Liver (tissue), 8 donors: ENCODE measurements at regions not wholly inside any gene's neighbourhood (a gene's known extent, or its start where the extent isn't known, plus 50 kb on each side); places are given as distances from the start of the nearest gene placed in this dataset.

Experiments used
- DNase-seq: peaks from one replicate; pipeline ENCODE4 v3.0.0-alpha.2; 2017; ENCODE audit warnings: low spot score
- H3K27ac ChIP-seq, 2 donors: one replicate each; pipeline ENCODE4 v1.7.0; 2013; ENCODE audit warnings: inconsistent platforms in 2 of 2, low read length in 2 of 2, control low read depth in 1 of 2, low read depth in 1 of 2, mild to moderate bottlenecking in 1 of 2
- H3K27me3 ChIP-seq, 4 donors: one replicate each; pipeline versions ENCODE4 v1.6.1 to v1.7.0; 2013; ENCODE audit warnings: low read length in 3 of 4, inconsistent platforms in 1 of 4, mild to moderate bottlenecking in 1 of 4, moderate library complexity in 1 of 4; ENCODE audit not compliant: control insufficient read depth in 4 of 4, insufficient read depth in 4 of 4
- H3K36me3 ChIP-seq, 4 donors: one replicate each; pipeline versions ENCODE4 v1.6.1 to v1.7.0; 2013; ENCODE audit warnings: low read length in 3 of 4, mild to moderate bottlenecking in 3 of 4, low read depth in 1 of 4, moderate library complexity in 1 of 4; ENCODE audit not compliant: control insufficient read depth in 4 of 4, insufficient read depth in 3 of 4
- H3K4me1 ChIP-seq, 4 donors: one replicate each; pipeline versions ENCODE4 v1.6.1 to v1.7.0; 2013; ENCODE audit warnings: low read length in 3 of 4, mild to moderate bottlenecking in 3 of 4, moderate library complexity in 1 of 4; ENCODE audit not compliant: control insufficient read depth in 4 of 4, insufficient read depth in 4 of 4
- H3K4me3 ChIP-seq, 3 donors: one replicate each; pipeline versions ENCODE4 v1.6.1 to v1.7.0; 2013; ENCODE audit warnings: low read length in 3 of 3, control low read depth in 1 of 3, low read depth in 1 of 3, mild to moderate bottlenecking in 1 of 3
- H3K9ac ChIP-seq, 2 donors: one replicate each; pipeline ENCODE4 v1.7.0; 2013; ENCODE audit warnings: low read length in 2 of 2, mild to moderate bottlenecking in 2 of 2, moderate library complexity in 2 of 2, control low read depth in 1 of 2, low read depth in 1 of 2
- H3K9me3 ChIP-seq, 4 donors: one replicate each; pipeline versions ENCODE4 v1.6.1 to v1.7.0; 2013; ENCODE audit warnings: low read length in 3 of 4; ENCODE audit not compliant: control insufficient read depth in 4 of 4
- CTCF ChIP-seq: fragments of 150-350 bp; IDR thresholded peaks from 2 replicates; pipeline ENCODE4 v1.5.1; 2017; ENCODE audit warnings: improper control_type of control experiment, low read depth, low read length; ENCODE audit not compliant: missing input control
- EGR1 ChIP-seq, 2 donors: IDR thresholded peaks; 2 replicates each; pipeline ENCODE4 v1.6.1; 2016 to 2018; ENCODE audit warnings: antibody characterized with exemption in 2 of 2, low read depth in 2 of 2
- FOXA1 ChIP-seq: IDR thresholded peaks from 2 replicates; pipeline ENCODE4 v1.6.1; 2016; ENCODE audit warnings: antibody characterized with exemption
- FOXA2 ChIP-seq: IDR thresholded peaks from 2 replicates; pipeline ENCODE4 v1.6.1; 2016; ENCODE audit warnings: antibody characterized with exemption
- GABPA ChIP-seq, 2 donors: IDR thresholded peaks in 1 of 2; conservative IDR thresholded peaks in 1 of 2; 2 replicates each; pipeline ENCODE4 v1.6.1; 2016; ENCODE audit warnings: antibody characterized with exemption in 2 of 2, mild to moderate bottlenecking in 1 of 2, moderate library complexity in 1 of 2
- HNF4A ChIP-seq, 2 donors: conservative IDR thresholded peaks; 2 replicates each; pipeline ENCODE4 v1.6.1; 2016; ENCODE audit warnings: antibody characterized with exemption in 2 of 2, mild to moderate bottlenecking in 2 of 2
- NR2F2 ChIP-seq: IDR thresholded peaks from 2 replicates; pipeline ENCODE4 v1.6.1; 2016; ENCODE audit warnings: antibody characterized with exemption
- RAD21 ChIP-seq, 2 donors: IDR thresholded peaks; 2 replicates each; pipeline ENCODE4 v1.6.1; 2016; ENCODE audit warnings: antibody characterized with exemption in 2 of 2, mild to moderate bottlenecking in 2 of 2
- REST ChIP-seq: IDR thresholded peaks from 2 replicates; pipeline ENCODE4 v1.6.1; 2016; ENCODE audit warnings: antibody characterized with exemption, mild to moderate bottlenecking
- RXRA ChIP-seq, 2 donors: IDR thresholded peaks; 2 replicates each; pipeline ENCODE4 v1.6.1; 2017 to 2018; ENCODE audit warnings: antibody characterized with exemption in 2 of 2, mild to moderate bottlenecking in 1 of 2
- SP1 ChIP-seq: IDR thresholded peaks from 2 replicates; pipeline ENCODE4 v1.6.1; 2018; ENCODE audit warnings: antibody characterized with exemption, mild to moderate bottlenecking
- TAF1 ChIP-seq: conservative IDR thresholded peaks from 2 replicates; pipeline ENCODE4 v1.6.1; 2016; ENCODE audit warnings: antibody characterized with exemption, mild to moderate bottlenecking
- YY1 ChIP-seq: IDR thresholded peaks from 2 replicates; pipeline ENCODE4 v1.6.1; 2016; ENCODE audit warnings: antibody characterized with exemption, mild to moderate bottlenecking
- ZBTB33 ChIP-seq: IDR thresholded peaks from 2 replicates; pipeline ENCODE4 v1.6.1; 2016; ENCODE audit warnings: antibody characterized with exemption
- WGBS: extraction: QIAGEN DNeasy Blood & Tissue Kit; methylation state at CpG from one replicate; pipeline ENCODE4 v1.1.7; 2013; 5-methylcytosine and 5-hydroxymethylcytosine counted together
- TF ChIP-seq, protein P1 (sequence below): IDR thresholded peaks from 2 replicates; pipeline ENCODE4 v1.6.1; 2016; ENCODE audit warnings: antibody characterized with exemption
- TF ChIP-seq, protein P2 (sequence below): IDR thresholded peaks from 2 replicates; pipeline ENCODE4 v1.6.1; 2016; ENCODE audit warnings: antibody characterized with exemption
- donor health status: healthy.
- donor health status: healthy.
- donor health status: healthy.
- donor health status: healthy.
- donor health status: healthy.

DNA sequence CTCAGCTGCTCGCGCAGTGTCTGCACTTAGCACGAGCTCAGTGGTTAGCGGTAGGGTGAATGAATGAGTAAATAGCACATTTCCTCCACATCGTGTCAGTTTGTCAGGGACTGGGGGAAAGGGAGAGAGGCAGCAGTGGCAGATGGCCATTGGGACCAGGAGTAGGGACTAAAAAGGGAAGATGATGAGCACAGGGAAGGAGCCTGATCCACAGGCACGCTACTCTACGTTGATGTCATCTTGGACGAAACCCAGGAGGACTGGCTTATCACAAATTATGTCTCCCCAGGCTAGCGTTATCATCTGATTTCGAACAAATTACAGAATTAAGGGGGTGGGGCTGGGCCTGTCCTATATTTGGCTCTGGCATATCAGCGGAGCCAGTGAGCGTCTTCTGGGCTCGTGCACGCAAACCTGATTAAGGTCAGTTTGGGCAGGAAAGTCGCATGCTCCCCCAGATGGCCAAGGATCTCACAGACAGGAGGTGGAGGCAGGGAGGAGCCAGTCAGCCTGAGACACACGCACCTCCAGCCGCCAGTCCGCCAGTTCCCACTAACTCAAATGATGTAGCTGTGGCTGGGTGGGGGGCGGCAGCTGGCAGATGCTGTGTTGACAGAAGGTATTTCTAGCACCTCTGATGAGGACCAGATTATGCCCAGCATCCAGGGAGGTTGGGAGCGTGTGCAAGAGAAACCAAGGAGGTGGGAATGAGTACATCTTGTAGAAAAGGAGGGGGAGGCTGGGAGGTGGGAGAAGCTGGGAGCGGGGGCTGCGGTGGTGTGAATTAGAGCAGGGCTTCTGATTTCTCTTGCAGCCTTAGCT, 97.4 kb upstream of the PRDM11 start:
- Histone ChIP-seq H3K27ac (peak overlapping the region; percentile 43 to 66), H3K4me3 (no peak overlapping the region), H3K9ac (no peak overlapping the region), H3K9me3 (no peaks in the 10 kb centered on the region), H3K27me3 (no peaks in the 10 kb centered on the region), H3K36me3 (no peaks in the 10 kb centered on the region), H3K4me1 (no peaks in the 10 kb centered on the region)
- 75% methylated on average over 22 of the region's 22 CpGs for whole genome bisulfite sequencing
- TF ChIP-seq FOXA1 = no peak
- no peak for DNase-seq

- H3K4me3 ChIP-seq = no peak overlapping the region
- H3K9ac ChIP-seq = no peak overlapping the region
- H3K9me3 ChIP-seq = no peaks in the 10 kb centered on the region
- DNase-seq = no peak
- TF ChIP-seq GABPA (IDR thresholded peaks at IDR 0.05 in 1 of 2, conservative IDR thresholded peaks at IDR 0.05 in 1 of 2) = no peak
- TF ChIP-seq FOXA2 = no peak
- no peak for TF ChIP-seq HNF4A (conservative IDR thresholded peaks at IDR 0.05)
- TF ChIP-seq FOXA1 = no peak
- TF ChIP-seq, protein P1, sequence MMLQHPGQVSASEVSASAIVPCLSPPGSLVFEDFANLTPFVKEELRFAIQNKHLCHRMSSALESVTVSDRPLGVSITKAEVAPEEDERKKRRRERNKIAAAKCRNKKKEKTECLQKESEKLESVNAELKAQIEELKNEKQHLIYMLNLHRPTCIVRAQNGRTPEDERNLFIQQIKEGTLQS = no peak
- TF ChIP-seq, protein P2, sequence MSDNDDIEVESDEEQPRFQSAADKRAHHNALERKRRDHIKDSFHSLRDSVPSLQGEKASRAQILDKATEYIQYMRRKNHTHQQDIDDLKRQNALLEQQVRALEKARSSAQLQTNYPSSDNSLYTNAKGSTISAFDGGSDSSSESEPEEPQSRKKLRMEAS = no peak
- WGBS = 88% methylated on average over 7 of the region's 7 CpGs
- H3K36me3 ChIP-seq = no peaks in the 10 kb centered on the region
- no peaks in the 10 kb centered on the region for H3K4me1 ChIP-seq
- H3K27ac ChIP-seq = no peak overlapping the region
- no peaks in the 10 kb centered on the region for H3K27me3 ChIP-seq
These were observed 96.3 kb upstream of the PRDM11 start for GRCh38 chr11:45050111-45050510.

GRCh38 chr11:45051621-45052020, 94.8 kb upstream of the PRDM11 start:
- H3K4me1 ChIP-seq = no peaks in the 10 kb centered on the region
- no peaks in the 10 kb centered on the region for H3K9me3 ChIP-seq
- H3K4me3 ChIP-seq = no peak overlapping the region
- H3K9ac ChIP-seq = no peak overlapping the region
- no peak for DNase-seq
- no peaks in the 10 kb centered on the region for H3K36me3 ChIP-seq
- WGBS = 91% methylated on average over 4 of the region's 4 CpGs
- H3K27me3 ChIP-seq = no peaks in the 10 kb centered on the region
- TF ChIP-seq TAF1 (no peak), HNF4A (conservative IDR thresholded peaks at IDR 0.05) (no peak), REST (no peak), GABPA (IDR thresholded peaks at IDR 0.05 in 1 of 2, conservative IDR thresholded peaks at IDR 0.05 in 1 of 2) (no peak), FOXA2 (no peak), SP1 (no peak), RXRA (IDR thresholded peaks at IDR 0.05) (no peak), RAD21 (IDR thresholded peaks at IDR 0.05) (no peak), NR2F2 (no peak), EGR1 (IDR thresholded peaks at IDR 0.05; ENCODE audit: low read depth in 2 of 2) (no peak), YY1 (no peak), CTCF (no peak), ZBTB33 (no peak)
- TF ChIP-seq, protein P1 = no peak
- TF ChIP-seq, protein P2 = no peak
- H3K27ac ChIP-seq = no peak overlapping the region
